ENCODE measurements at regions not wholly inside any gene's neighbourhood (a gene's known extent, or its start where the extent isn't known, plus 50 kb on each side); places are given as distances from the start of the nearest gene placed in this dataset.
A peak's percentile ranks its signal among the peaks of the same experiment; 100 is the strongest.

- H3K27ac Mint-ChIP-seq (ENCODE audit: low read depth, unreplicated experiment): no peak overlapping the region
- no peak overlapping the region for H3K4me3 Mint-ChIP-seq (ENCODE audit: unreplicated experiment)
- intact Hi-C loops (cut with micrococcal nuclease): no loop called here
- peak; percentile 64 for DNase-seq (ENCODE audit: unreplicated experiment)
- peaks cover 5% of the 10 kb centered on the region for H3K4me1 Mint-ChIP-seq (ENCODE audit: insufficient read depth, unreplicated experiment)
- H3K9me3 Mint-ChIP-seq (ENCODE audit: unreplicated experiment): no peaks in the 10 kb centered on the region
- no peaks in the 10 kb centered on the region for H3K27me3 Mint-ChIP-seq (ENCODE audit: insufficient read depth, unreplicated experiment)
- POLR2A ChIA-PET: interaction anchor here (0.8 kb wide), 1 partner anchor 19 kb away, joined by 3 read pairs; no protein-coding TSS in a partner anchor
- CTCF ChIA-PET: no interaction called here
- H3K36me3 Mint-ChIP-seq (ENCODE audit: insufficient read depth, unreplicated experiment): no peaks in the 10 kb centered on the region
- no peak for TF ChIP-seq CTCF (IDR thresholded peaks at IDR 0.05; ENCODE audit: unreplicated experiment)
- BruUV-seq (replicated peaks): no TSS peak
Observed at GRCh38 chr9:87249029-87249428, 248.6 kb upstream of the DAPK1 start.

- no peak for TF ChIP-seq CTCF (IDR thresholded peaks at IDR 0.05; ENCODE audit: unreplicated experiment)
- Mint-ChIP-seq H3K9me3 (ENCODE audit: unreplicated experiment) (no peaks in the 10 kb centered on the region), H3K36me3 (ENCODE audit: insufficient read depth, unreplicated experiment) (no peaks in the 10 kb centered on the region), H3K4me3 (ENCODE audit: unreplicated experiment) (no peak overlapping the region), H3K27ac (ENCODE audit: low read depth, unreplicated experiment) (no peak overlapping the region), H3K27me3 (ENCODE audit: insufficient read depth, unreplicated experiment) (no peaks in the 10 kb centered on the region), H3K4me1 (ENCODE audit: insufficient read depth, unreplicated experiment) (peaks cover 5% of the 10 kb centered on the region)
- ChIA-PET CTCF (interaction anchor here (0.8 kb wide), 3 partner anchors 70 to 765 kb away, joined by 3 read pairs; no protein-coding TSS in a partner anchor), POLR2A (no interaction called here)
- intact Hi-C loops (cut with micrococcal nuclease): no loop called here
- no peak for DNase-seq (ENCODE audit: unreplicated experiment)
- no TSS peak for BruUV-seq (replicated peaks)
Observed at GRCh38 chr9:87250205-87250604, 247.5 kb upstream of the DAPK1 start.

GRCh38 chr9:87255431-87256155 is 242.1 kb upstream of the DAPK1 start:
- POLR2A ChIA-PET: interaction anchor here (0.6 kb wide), 1 partner anchor 17 kb away, joined by 4 read pairs; no protein-coding TSS in a partner anchor
- no peak overlapping the region for H3K27ac Mint-ChIP-seq (ENCODE audit: low read depth, unreplicated experiment)
- CTCF ChIA-PET: no interaction called here

GRCh38 chr9:87256973-87257372 is 240.7 kb upstream of the DAPK1 start:
- Mint-ChIP-seq H3K27me3 (ENCODE audit: insufficient read depth, unreplicated experiment) (no peaks in the 10 kb centered on the region), H3K36me3 (ENCODE audit: insufficient read depth, unreplicated experiment) (no peaks in the 10 kb centered on the region), H3K9me3 (ENCODE audit: unreplicated experiment) (no peaks in the 10 kb centered on the region), H3K4me3 (ENCODE audit: unreplicated experiment) (no peak overlapping the region), H3K27ac (ENCODE audit: low read depth, unreplicated experiment) (no peak overlapping the region), H3K4me1 (ENCODE audit: insufficient read depth, unreplicated experiment) (no peaks in the 10 kb centered on the region)
- peak; percentile 29 for DNase-seq (ENCODE audit: unreplicated experiment)
- intact Hi-C loops (cut with micrococcal nuclease): no loop called here
- TF ChIP-seq CTCF (IDR thresholded peaks at IDR 0.05; ENCODE audit: unreplicated experiment): no peak
- POLR2A ChIA-PET: no interaction called here
- no TSS peak for BruUV-seq (replicated peaks)
- CTCF ChIA-PET: no interaction called here

More at GRCh38 chr9:87255431-87256155, 242.1 kb upstream of the DAPK1 start:
- H3K4me1 Mint-ChIP-seq (ENCODE audit: insufficient read depth, unreplicated experiment): no peaks in the 10 kb centered on the region
- no peaks in the 10 kb centered on the region for H3K36me3 Mint-ChIP-seq (ENCODE audit: insufficient read depth, unreplicated experiment)
- no peaks in the 10 kb centered on the region for H3K9me3 Mint-ChIP-seq (ENCODE audit: unreplicated experiment)
- H3K27me3 Mint-ChIP-seq (ENCODE audit: insufficient read depth, unreplicated experiment): no peaks in the 10 kb centered on the region
- no peak overlapping the region for H3K4me3 Mint-ChIP-seq (ENCODE audit: unreplicated experiment)
- no peak for DNase-seq (ENCODE audit: unreplicated experiment)
- no peak for TF ChIP-seq CTCF (IDR thresholded peaks at IDR 0.05; ENCODE audit: unreplicated experiment)
- intact Hi-C loops (cut with micrococcal nuclease): no loop called here
- no TSS peak for BruUV-seq (replicated peaks)
